HG02870 (cell line): ENCODE measurements at regions not wholly inside any gene's neighbourhood (a gene's known extent, or its start where the extent isn't known, plus 50 kb on each side); places are given as distances from the start of the nearest gene placed in this dataset.

ENCODE experiments used
- ATAC-seq: cut with Tn5 transposase; IDR thresholded peaks from one replicate; pipeline ENCODE4 v1.9.1; 2021; ENCODE audit warnings: mild to moderate bottlenecking, moderate library complexity; ENCODE audit not compliant: unreplicated experiment

GRCh38 chr4:62130637-62131036 is 930.5 kb downstream of the ADGRL3 start:
- no peak for ATAC-seq

- no peak for ATAC-seq
These were observed 930.1 kb downstream of the ADGRL3 start for GRCh38 chr4:62130230-62130629.
